Naive thymus-derived CD8-positive, alpha-beta T cell (primary cell): ENCODE measurements at regions not wholly inside any gene's neighbourhood (a gene's known extent, or its start where the extent isn't known, plus 50 kb on each side); places are given as distances from the start of the nearest gene placed in this dataset.
"Not testable (repeated sequence)": the region's sequence is repeated elsewhere in the genome, so short reads cannot be mapped to it uniquely, and the experiment has no call there.

Experiments
- ATAC-seq, 2 donors: fragments of 150-1000 bp; cut with Tn5 transposase in 1 of 2; sonication (Bioruptor Pico), chemical (Tn5 transposase) in 1 of 2; 1 replicate in 1 of 2; 2 replicates in 1 of 2; pipeline ENCODE4 v1.10.0; 2021; ENCODE audit warnings: mild to moderate bottlenecking in 2 of 2, moderate library complexity in 2 of 2
- POLR2A ChIA-PET: fragments of 350-600 bp; sonication (Branson Sonifier 250); formaldehyde crosslinking; loops from one replicate; lab custom pipeline; 2021; ENCODE audit warnings: antibody characterized with exemption; lab: Charles Lee
- DNase-seq, 10 donors: peaks; one replicate each; pipeline versions ENCODE4 v3.0.0 to v3.0.0-alpha.2; 2020 to 2022
- H3K27ac Mint-ChIP-seq, 10 donors: one replicate each; pipeline ENCODE4 v1.8.0; 2020 to 2022; ENCODE audit warnings: mild to moderate bottlenecking in 10 of 10, mixed read lengths in 10 of 10, moderate library complexity in 4 of 10, inconsistent platforms in 1 of 10
- H3K27me3 Mint-ChIP-seq, 5 donors: one replicate each; pipeline ENCODE4 v1.8.0; 2021 to 2022; ENCODE audit warnings: mixed read lengths in 5 of 5
- H3K36me3 Mint-ChIP-seq, 3 donors: one replicate each; pipeline ENCODE4 v1.8.0; 2020 to 2022; ENCODE audit warnings: mixed read lengths in 3 of 3, mild to moderate bottlenecking in 2 of 3, inconsistent platforms in 1 of 3
- H3K4me1 Mint-ChIP-seq, 4 donors: one replicate each; pipeline ENCODE4 v1.8.0; 2021 to 2022; ENCODE audit warnings: mixed read lengths in 4 of 4
- H3K4me3 Mint-ChIP-seq, 10 donors: one replicate each; pipeline ENCODE4 v1.8.0; 2020 to 2022; ENCODE audit warnings: mild to moderate bottlenecking in 10 of 10, mixed read lengths in 10 of 10, moderate library complexity in 6 of 10, inconsistent platforms in 1 of 10
- H3K9me3 Mint-ChIP-seq, 9 donors: one replicate each; pipeline ENCODE4 v1.8.0; 2020 to 2022; ENCODE audit warnings: mixed read lengths in 9 of 9, mild to moderate bottlenecking in 3 of 9, inconsistent platforms in 1 of 9, moderate library complexity in 1 of 9

DNA sequence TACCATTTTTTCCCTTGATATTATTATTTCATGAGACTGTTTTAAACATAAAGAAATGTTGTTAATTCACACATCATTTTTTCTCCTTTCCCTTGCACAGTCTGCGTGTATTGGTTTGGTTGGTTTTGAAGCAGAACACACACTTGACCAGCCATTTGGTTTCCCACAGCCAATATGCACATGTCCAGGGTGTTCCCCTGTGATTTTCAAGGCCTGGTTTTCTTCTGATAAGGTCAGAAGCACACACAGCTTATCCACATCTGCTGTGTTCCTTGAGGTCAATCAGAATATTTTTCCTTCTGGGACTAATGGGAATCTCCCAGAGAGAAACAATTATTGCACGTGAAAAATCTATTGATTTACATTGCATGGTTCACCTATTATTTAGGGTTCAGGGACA lies 103.2 kb upstream of the EFEMP1 start:
- POLR2A ChIA-PET, result no interaction called here
- DNase-seq, result no peak
- Mint-ChIP-seq H3K4me1 (no peaks in the 10 kb centered on the region), H3K4me3 (no peak overlapping the region), H3K36me3 (no peaks in the 10 kb centered on the region), H3K27ac (no peak overlapping the region), H3K27me3 (peaks cover 0 to 1% (median 0%) of the 10 kb centered on the region in 5 donors), H3K9me3 (peaks cover 0 to 3% (median 0%) of the 10 kb centered on the region in 9 donors)
- no peak for ATAC-seq

DNA sequence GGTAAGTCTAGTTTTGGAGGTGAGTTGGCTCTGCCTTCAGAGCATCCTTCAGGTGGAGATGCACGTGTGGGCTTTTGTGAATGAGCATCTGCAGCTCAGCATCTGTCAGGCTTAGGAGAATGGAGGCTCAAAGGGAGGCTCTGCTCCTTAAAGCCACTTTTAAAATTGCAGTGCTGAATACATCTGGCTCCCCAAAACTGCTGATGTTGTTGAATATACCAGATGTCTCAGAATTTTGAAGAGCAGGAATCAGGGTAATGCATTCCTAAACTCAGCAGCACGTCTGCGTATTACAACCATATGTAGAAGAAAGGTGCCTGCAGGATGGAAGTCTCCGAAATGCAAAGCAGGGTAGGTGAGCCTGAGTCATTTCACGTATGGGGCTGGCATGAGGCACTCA lies 106.5 kb upstream of the EFEMP1 start:
- H3K4me3 Mint-ChIP-seq, result no peak overlapping the region
- H3K36me3 Mint-ChIP-seq, result no peaks in the 10 kb centered on the region
- H3K9me3 Mint-ChIP-seq, result peaks cover 0 to 2% (median 0%) of the 10 kb centered on the region in 9 donors
- H3K27me3 Mint-ChIP-seq, result peaks cover 0 to 2% (median 0%) of the 10 kb centered on the region in 5 donors
- no peak overlapping the region for H3K27ac Mint-ChIP-seq
- no peak for ATAC-seq
- no peak for DNase-seq
- no peaks in the 10 kb centered on the region for H3K4me1 Mint-ChIP-seq
- POLR2A ChIA-PET, result no interaction called here

DNA sequence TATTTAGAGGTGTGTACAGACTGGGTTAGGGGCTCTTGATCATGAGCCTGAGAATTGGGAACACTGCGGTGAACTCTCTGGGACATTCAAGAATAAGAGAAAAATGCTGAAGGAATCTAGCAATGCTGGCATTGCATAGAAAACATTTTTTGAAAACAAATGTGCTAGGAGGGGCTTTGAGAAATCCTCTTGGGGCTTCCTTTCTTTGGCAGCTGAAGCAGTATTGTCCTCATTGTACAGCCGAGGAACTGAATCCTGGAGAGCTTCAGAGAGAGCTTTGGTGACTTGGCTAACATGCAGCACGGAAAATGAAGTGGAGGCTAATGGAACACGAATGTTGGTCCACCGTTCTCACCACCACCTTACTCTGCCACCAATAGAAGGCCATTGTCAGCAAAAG lies 107.3 kb upstream of the EFEMP1 start:
- ATAC-seq (no peak), DNase-seq (no peak)
- Mint-ChIP-seq H3K9me3 (peaks cover 0 to 2% (median 0%) of the 10 kb centered on the region in 9 donors), H3K36me3 (no peaks in the 10 kb centered on the region), H3K27ac (no peak overlapping the region), H3K27me3 (peaks cover 0 to 2% (median 0%) of the 10 kb centered on the region in 5 donors), H3K4me1 (no peaks in the 10 kb centered on the region), H3K4me3 (no peak overlapping the region)
- POLR2A ChIA-PET, result no interaction called here

DNA sequence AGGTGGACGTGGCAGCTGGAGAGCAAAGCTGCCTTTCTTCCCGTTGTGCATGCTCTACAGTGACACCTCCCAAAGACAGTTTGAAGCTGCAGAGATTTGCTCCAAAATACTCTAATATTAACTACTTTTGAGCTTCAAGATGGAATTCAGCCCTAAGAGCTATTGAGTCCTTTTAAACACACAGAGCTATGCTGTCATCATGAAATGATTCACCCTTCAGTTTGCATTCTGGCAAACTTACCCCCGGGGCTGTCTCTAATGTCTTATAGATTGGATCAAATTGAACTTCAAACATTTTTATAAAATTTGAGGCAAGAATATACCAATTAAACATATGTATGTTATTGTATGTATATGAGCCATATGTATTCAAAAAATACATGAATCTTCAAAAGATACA lies 110.7 kb upstream of the EFEMP1 start:
- Mint-ChIP-seq H3K9me3 (peaks cover 0 to 2% (median 0%) of the 10 kb centered on the region in 9 donors), H3K36me3 (no peaks in the 10 kb centered on the region), H3K27me3 (peaks cover 0 to 2% (median 0%) of the 10 kb centered on the region in 5 donors), H3K27ac (no peak overlapping the region), H3K4me3 (no peak overlapping the region), H3K4me1 (no peaks in the 10 kb centered on the region)
- POLR2A ChIA-PET, result no interaction called here
- DNase-seq, result no peak
- no peak for ATAC-seq

DNA sequence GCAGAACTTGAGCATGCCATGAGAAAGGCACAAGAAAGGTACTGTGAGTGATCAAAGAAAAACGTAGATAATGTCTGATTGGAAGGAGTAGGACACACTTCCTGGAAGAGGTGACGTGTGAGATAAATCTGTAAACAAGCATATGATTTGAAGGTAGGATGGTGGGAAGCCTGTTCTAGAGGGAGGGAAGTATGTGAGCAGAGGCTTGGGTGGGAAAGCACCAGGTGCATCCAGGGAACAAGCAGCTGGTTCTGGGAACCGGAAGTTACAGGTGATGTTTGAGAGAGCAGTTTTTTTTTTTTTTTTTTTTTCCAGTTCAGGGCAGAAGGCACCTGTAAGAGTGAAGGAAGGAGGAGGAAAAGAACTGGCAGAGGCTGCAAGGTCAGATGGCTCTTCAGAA lies 116.6 kb upstream of the EFEMP1 start:
- H3K9me3 Mint-ChIP-seq, result peaks cover 0 to 3% (median 0%) of the 10 kb centered on the region in 9 donors

DNA sequence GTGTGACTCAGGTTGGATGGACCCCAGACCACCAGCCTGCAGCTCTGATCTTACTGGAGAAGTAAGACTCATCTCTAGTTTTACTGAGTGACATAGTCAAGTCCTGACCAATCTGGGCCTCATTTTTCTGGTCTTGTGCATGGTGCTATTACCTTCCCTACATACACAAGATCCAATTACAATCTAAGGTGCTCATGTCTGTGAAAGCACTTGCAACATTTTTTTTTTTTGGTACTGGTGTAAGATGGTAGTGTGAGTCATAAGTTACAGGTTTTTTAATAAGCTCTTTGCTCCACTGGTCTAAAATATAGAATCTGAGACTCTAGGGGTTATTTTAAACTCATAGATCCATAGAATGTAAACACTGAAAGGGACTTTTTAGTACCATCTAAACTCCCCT lies 117.3 kb upstream of the EFEMP1 start:
- Mint-ChIP-seq H3K27ac (no peak overlapping the region), H3K27me3 (peaks cover 0 to 13% (median 3%) of the 10 kb centered on the region in 5 donors), H3K4me3 (no peak overlapping the region), H3K9me3 (peaks cover 0 to 3% (median 0%) of the 10 kb centered on the region in 9 donors), H3K36me3 (no peaks in the 10 kb centered on the region), H3K4me1 (no peaks in the 10 kb centered on the region)
- DNase-seq (no peak), ATAC-seq (no peak)
- POLR2A ChIA-PET, result no interaction called here

More for the DNA sequence above, 116.6 kb upstream of the EFEMP1 start:
- no peak overlapping the region for H3K4me3 Mint-ChIP-seq
- no peak for DNase-seq
- no peaks in the 10 kb centered on the region for H3K36me3 Mint-ChIP-seq
- POLR2A ChIA-PET, result no interaction called here
- H3K27me3 Mint-ChIP-seq, result peaks cover 0 to 13% (median 3%) of the 10 kb centered on the region in 5 donors
- no peaks in the 10 kb centered on the region for H3K4me1 Mint-ChIP-seq
- ATAC-seq, result no peak
- H3K27ac Mint-ChIP-seq, result no peak overlapping the region

DNA sequence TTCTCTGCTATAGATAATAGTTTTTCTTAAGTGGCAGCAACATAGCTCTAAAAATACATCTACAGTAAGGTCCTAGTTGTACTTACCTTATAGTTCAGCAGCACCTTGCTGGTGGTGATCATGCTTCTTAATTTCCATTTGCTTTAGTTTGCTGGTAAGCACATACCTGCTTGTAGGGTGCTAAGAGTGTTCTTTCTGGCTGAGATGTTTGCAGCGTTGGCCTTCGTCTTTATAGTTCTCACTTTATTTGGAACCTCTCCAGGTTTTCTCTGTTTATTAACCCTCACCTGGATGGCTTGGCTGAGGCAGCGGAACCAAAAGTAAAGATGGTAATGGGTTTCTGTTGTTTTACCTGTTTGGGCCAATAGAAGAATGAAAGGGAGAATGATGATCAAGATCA lies 123.6 kb upstream of the EFEMP1 start:
- Mint-ChIP-seq H3K27ac (no peak overlapping the region), H3K4me1 (no peaks in the 10 kb centered on the region), H3K27me3 (peaks cover 0 to 13% (median 3%) of the 10 kb centered on the region in 5 donors), H3K4me3 (no peak overlapping the region), H3K9me3 (peaks cover 0 to 10% (median 0%) of the 10 kb centered on the region in 9 donors), H3K36me3 (no peaks in the 10 kb centered on the region)
- POLR2A ChIA-PET, result no interaction called here
- ATAC-seq, result no peak
- no peak for DNase-seq

DNA sequence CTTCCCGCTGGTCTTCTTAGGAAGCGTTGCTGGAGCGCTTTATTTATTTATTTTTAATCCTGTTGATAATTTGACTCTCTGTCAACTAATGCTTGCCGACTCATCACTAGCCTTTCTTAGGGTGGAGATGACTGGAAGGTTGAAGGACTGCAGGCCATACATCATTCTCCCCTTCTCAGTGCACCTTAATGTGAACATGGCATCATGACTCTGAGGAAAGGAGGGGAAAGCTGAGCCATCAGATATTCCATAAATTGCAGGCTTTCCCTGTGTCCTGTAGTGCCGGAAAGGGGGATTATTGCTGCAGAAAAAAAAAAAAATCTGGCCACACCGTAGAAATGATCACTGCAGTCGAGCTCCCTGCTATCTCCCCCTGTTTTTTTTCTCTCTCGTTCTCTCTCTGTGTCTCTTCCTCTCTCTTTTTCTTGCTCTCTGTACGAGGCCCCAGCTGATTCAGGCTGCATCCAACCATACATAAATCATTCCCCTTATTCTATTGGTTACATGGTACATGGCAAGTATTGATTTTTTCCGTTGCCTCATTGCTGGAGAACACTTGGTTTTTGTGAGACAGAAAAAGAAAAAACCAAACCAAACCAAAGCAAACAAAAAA lies 125.8 kb upstream of the EFEMP1 start:
- Mint-ChIP-seq H3K4me3 (no peak overlapping the region), H3K9me3 (peaks cover 0 to 10% (median 0%) of the 10 kb centered on the region in 9 donors), H3K36me3 (no peaks in the 10 kb centered on the region), H3K27ac (no peak overlapping the region), H3K4me1 (no peaks in the 10 kb centered on the region), H3K27me3 (peaks cover 0 to 4% (median 2%) of the 10 kb centered on the region in 5 donors)
- DNase-seq (no peak), ATAC-seq (no peak)
- POLR2A ChIA-PET, result no interaction called here

DNA sequence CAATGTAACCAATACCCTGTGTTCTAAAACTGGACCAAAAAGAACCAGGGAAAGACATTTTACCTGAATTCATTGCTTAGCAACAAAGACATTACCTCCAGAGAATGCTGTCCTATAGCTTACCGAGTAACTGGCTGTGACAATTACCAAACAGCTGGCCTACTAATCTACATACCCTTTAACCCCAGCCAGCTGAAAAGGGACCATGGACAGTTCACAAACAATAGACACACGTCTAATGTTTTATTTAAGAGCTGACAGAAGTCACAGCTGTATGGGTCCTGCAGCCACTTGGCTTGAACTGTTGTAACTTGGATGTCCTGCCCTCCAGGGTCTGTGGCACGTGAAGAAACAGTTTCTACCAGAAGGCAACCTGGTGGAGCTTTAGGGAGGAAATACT lies 130.1 kb upstream of the EFEMP1 start:
- ATAC-seq (no peak), DNase-seq (no peak)
- no peak overlapping the region for H3K27ac Mint-ChIP-seq
- H3K4me1 Mint-ChIP-seq, result no peaks in the 10 kb centered on the region
- H3K9me3 Mint-ChIP-seq, result peaks cover 0 to 22% (median 4%) of the 10 kb centered on the region in 9 donors
- peaks cover 0 to 4% (median 2%) of the 10 kb centered on the region in 5 donors for H3K27me3 Mint-ChIP-seq
- H3K4me3 Mint-ChIP-seq, result no peak overlapping the region
- POLR2A ChIA-PET, result no interaction called here
- no peaks in the 10 kb centered on the region for H3K36me3 Mint-ChIP-seq

DNA sequence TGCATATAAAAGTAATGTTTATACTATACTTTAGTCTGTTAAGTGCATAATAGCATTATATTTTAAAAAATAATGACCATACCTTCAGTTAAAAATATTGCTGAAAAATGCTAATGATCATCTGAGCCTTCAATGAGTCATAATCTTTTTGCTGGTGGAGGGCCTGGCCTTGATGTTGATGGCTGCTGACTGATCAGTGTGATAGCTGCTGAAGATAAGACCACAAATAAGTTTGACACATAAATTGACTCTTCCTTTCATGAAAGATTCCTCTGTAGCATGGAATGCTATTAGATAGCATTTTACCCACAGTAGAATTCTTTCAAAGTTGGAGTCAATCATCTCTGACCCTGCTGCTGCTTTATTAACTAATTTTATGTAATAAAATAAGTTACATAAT lies 128.4 kb upstream of the CCDC85A start:
- Mint-ChIP-seq H3K36me3 (no peaks in the 10 kb centered on the region), H3K27me3 (peaks cover 0 to 3% (median 0%) of the 10 kb centered on the region in 5 donors)
- POLR2A ChIA-PET, result no interaction called here

DNA sequence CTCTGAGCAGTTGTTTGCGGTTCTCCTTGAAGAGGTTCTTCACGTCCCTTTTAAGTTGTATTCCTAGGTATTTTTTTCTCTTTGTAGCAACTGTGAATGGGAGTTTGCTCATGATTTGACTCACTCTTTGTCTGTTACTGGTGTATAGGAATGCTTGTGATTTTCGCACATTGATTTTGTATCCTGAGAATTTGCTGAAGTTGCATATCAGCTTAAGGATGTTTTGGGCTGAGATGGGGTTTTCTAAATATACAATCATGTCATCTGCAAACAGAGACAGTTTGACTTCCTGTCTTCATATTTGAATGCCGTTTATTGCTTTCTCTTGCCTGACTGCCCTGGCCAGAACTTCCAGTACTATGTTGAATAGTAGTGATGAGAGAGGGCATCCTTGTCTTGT lies 122.5 kb upstream of the CCDC85A start:
- peaks cover 0 to 11% (median 0%) of the 10 kb centered on the region in 3 donors for H3K36me3 Mint-ChIP-seq
- H3K27ac Mint-ChIP-seq, POLR2A ChIA-PET, H3K4me1 Mint-ChIP-seq, DNase-seq, H3K4me3 Mint-ChIP-seq, H3K27me3 Mint-ChIP-seq, ATAC-seq: not testable (repeated sequence)
- H3K9me3 Mint-ChIP-seq, result peaks cover 9 to 61% (median 35%) of the 10 kb centered on the region in 9 donors

More for the DNA sequence above, 128.4 kb upstream of the CCDC85A start:
- DNase-seq, result no peak
- H3K4me1 Mint-ChIP-seq, result no peaks in the 10 kb centered on the region
- H3K27ac Mint-ChIP-seq, result no peak overlapping the region
- no peak overlapping the region for H3K4me3 Mint-ChIP-seq
- ATAC-seq, result no peak
- peaks cover 3 to 22% (median 9%) of the 10 kb centered on the region in 9 donors for H3K9me3 Mint-ChIP-seq

DNA sequence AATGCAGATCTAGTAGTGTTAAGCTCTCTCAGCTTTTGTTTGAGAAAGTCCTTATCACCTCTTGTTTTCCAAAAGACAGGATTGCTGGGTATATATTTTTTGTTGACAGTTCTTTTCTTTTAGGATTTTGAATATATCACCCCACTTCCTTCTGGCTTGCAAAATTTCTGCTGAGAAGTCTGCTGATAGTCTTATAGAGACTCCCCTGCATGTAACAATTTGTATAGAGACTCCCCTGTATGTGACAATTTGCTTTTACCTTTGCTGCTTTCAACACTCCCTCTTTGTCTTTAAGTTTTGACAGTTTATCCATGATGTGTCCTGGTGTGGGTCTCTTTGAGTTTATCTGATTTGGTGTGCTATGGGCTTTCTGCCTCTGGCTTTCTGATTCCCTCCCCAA lies 115.0 kb upstream of the CCDC85A start:
- Mint-ChIP-seq H3K4me1 (no peaks in the 10 kb centered on the region), H3K36me3 (peaks cover 0 to 5% (median 0%) of the 10 kb centered on the region in 3 donors), H3K27me3 (peaks cover 0 to 9% (median 2%) of the 10 kb centered on the region in 5 donors), H3K27ac (no peak overlapping the region), H3K9me3 (peaks cover 0 to 35% (median 17%) of the 10 kb centered on the region in 9 donors), H3K4me3 (no peak overlapping the region)
- ATAC-seq (no peak), DNase-seq (no peak)
- POLR2A ChIA-PET, result no interaction called here

DNA sequence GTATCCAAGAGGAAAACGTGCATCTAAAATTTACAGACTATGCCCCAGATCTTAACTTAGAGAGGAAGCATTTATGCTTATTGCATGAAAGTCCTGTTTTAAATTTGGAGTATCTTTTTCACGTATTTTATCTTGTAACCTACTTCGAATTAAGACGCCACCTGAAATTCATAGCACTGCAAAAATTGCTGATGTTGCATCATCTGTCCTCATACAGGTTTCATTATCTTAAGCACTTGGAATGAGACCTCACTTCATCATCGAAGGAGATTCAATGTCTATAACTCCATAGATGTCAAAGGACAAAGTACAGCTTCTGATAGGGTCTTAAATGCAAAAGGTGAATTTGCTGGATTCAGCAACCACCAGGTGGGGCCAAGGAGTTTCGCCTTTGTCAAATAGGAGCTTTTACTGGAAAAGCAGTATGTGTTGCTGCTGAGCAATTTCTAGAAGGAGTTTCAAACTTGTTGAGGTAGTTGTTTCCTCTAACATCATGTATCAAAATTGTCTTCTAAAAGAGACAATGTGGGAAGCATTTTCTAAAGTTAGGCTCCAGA lies 106.4 kb upstream of the CCDC85A start:
- H3K4me3 Mint-ChIP-seq, result no peak overlapping the region
- H3K27me3 Mint-ChIP-seq, result peaks cover 0 to 3% (median 0%) of the 10 kb centered on the region in 5 donors
- POLR2A ChIA-PET, result no interaction called here
- no peaks in the 10 kb centered on the region for H3K4me1 Mint-ChIP-seq
- ATAC-seq (no peak), DNase-seq (no peak)
- H3K9me3 Mint-ChIP-seq, result peaks cover 0 to 12% (median 7%) of the 10 kb centered on the region in 9 donors
- H3K27ac Mint-ChIP-seq, result no peak overlapping the region
- no peaks in the 10 kb centered on the region for H3K36me3 Mint-ChIP-seq
